MM.1S (cell line): ENCODE measurements at regions not wholly inside any gene's neighbourhood (a gene's known extent, or its start where the extent isn't known, plus 50 kb on each side); places are given as distances from the start of the nearest gene placed in this dataset.

Experiments used
- CTCF ChIP-seq: fragments of 300-600 bp; sonication (generic); IDR thresholded peaks from 2 replicates; pipeline ENCODE4 v1.5.1; 2016; ENCODE audit warnings: antibody characterized with exemption, low read length, mixed read lengths
- EZH2 ChIP-seq: fragments of 300-600 bp; sonication (generic); optimal IDR thresholded peaks from 2 replicates; pipeline ENCODE3; 2017; ENCODE audit warnings: low read depth, mild to moderate bottlenecking, antibody characterized with exemption, low read length, mixed read lengths
- EZH2phosphoT487 ChIP-seq: fragments of 300-600 bp; sonication (generic); IDR thresholded peaks from 2 replicates; pipeline ENCODE4 v1.6.1; 2018; ENCODE audit warnings: antibody characterized with exemption, low read length

DNA sequence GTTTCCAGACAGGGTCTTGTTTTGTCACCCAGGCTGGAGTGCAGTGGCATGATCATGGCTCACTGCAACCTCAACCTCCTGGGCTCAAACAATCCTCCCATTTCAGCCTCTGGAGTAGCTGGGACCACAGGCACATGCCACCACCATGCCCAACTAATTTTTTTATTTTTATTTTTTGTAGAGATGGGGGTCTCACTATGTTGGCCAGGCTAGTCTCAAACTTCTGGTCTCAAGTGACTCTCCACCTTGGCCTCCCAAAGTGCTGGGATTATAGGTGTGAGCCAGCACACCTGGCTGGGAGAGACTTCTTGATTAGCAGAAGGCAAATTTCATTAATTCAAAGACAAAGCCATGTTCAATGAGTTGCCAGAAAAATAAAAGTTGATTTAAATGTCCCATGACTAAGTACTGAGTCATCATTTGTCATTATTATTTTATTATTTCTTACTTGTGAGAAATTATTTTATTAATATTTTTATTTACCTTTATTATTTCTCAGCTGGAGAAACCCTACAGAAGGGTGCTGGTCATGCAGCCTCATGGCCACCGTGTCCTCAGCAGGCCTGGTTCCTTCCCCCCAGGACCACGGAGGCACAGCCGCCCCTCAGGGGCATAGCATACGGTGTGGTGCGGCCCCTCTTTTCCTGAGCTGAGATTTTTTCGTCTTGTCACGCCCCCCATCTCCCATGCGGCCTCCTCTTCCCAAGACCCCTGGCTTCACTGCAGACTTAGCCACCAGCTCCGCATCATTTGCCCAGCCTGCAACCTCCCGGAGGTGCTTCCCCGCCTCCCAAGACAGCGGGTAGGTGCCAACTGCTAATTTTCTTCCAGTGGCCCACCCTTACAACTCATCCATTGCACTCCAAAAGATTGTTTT, 55.3 kb upstream of the SIM2 start:
- TF ChIP-seq CTCF, result no peak
- TF ChIP-seq EZH2, result no peak
- TF ChIP-seq EZH2phosphoT487, result no peak
